ENCODE measurements at regions not wholly inside any gene's neighbourhood (a gene's known extent, or its start where the extent isn't known, plus 50 kb on each side); places are given as distances from the start of the nearest gene placed in this dataset.

GRCh38 chr2:103144837-103145236 is 383.0 kb downstream of the TMEM182 start:
- TF ChIP-seq POLR2A (IDR thresholded peaks at IDR 0.05; ENCODE audit: low read depth) (no peak), CTCF (IDR thresholded peaks at IDR 0.05) (no peak), EP300 (IDR thresholded peaks at IDR 0.05) (no peak), POLR2AphosphoS5 (IDR thresholded peaks at IDR 0.05) (no peak)

GRCh38 chr2:103145739-103146138 is 383.9 kb downstream of the TMEM182 start:
- no peaks in the 10 kb centered on the region for H3K27me3 ChIP-seq
- 91% methylated on average over 1 of the region's 1 CpG for WGBS
- intact Hi-C loops (cut with DNase I) = no loop called here

More at GRCh38 chr2:103144837-103145236, 383.0 kb downstream of the TMEM182 start:
- no peaks in the 10 kb centered on the region for H3K9me3 ChIP-seq
- 83% methylated on average over 1 of the region's 1 CpG for WGBS
- no peak overlapping the region for H3K4me3 ChIP-seq
- DNase-seq (ENCODE audit: extremely low spot score) = no peak
- no peaks in the 10 kb centered on the region for H3K36me3 ChIP-seq
- intact Hi-C loops (cut with DNase I) = no loop called here
- H3K4me1 ChIP-seq = no peaks in the 10 kb centered on the region
- no peaks in the 10 kb centered on the region for H3K27me3 ChIP-seq
- H3K27ac ChIP-seq (replicated peaks in 1 of 4) = no peak overlapping the region

GRCh38 chr2:103151046-103151445 is 389.2 kb downstream of the TMEM182 start:
- H3K27ac ChIP-seq (replicated peaks in 1 of 4) = no peak overlapping the region
- H3K4me3 ChIP-seq = no peak overlapping the region
- intact Hi-C loops (cut with DNase I) = no loop called here
- TF ChIP-seq EP300 (IDR thresholded peaks at IDR 0.05) (no peak), POLR2AphosphoS5 (IDR thresholded peaks at IDR 0.05) (no peak), CTCF (IDR thresholded peaks at IDR 0.05) (no peak)
- peak; percentile 19 for DNase-seq (ENCODE audit: extremely low spot score)
- WGBS = 83% methylated on average over 3 of the region's 3 CpGs
- no peaks in the 10 kb centered on the region for H3K9me3 ChIP-seq
- no peaks in the 10 kb centered on the region for H3K36me3 ChIP-seq
- H3K4me1 ChIP-seq = peaks cover 0 to 25% (median 20%) of the 10 kb centered on the region in 4 donors
- no peaks in the 10 kb centered on the region for H3K27me3 ChIP-seq

More at GRCh38 chr2:103145739-103146138, 383.9 kb downstream of the TMEM182 start:
- Histone ChIP-seq H3K4me1 (no peaks in the 10 kb centered on the region), H3K27ac (replicated peaks in 1 of 4) (no peak overlapping the region), H3K9me3 (no peaks in the 10 kb centered on the region), H3K36me3 (no peaks in the 10 kb centered on the region), H3K4me3 (no peak overlapping the region)
- DNase-seq (ENCODE audit: extremely low spot score) = no peak
- TF ChIP-seq POLR2A (IDR thresholded peaks at IDR 0.05; ENCODE audit: low read depth) = no peak
- no peak for TF ChIP-seq CTCF (IDR thresholded peaks at IDR 0.05)
- no peak for TF ChIP-seq POLR2AphosphoS5 (IDR thresholded peaks at IDR 0.05)
- TF ChIP-seq EP300 (IDR thresholded peaks at IDR 0.05) = no peak

- WGBS = 30% methylated on average over 2 of the region's 2 CpGs
- no peaks in the 10 kb centered on the region for H3K9me3 ChIP-seq
- no peak overlapping the region for H3K4me3 ChIP-seq
- no peaks in the 10 kb centered on the region for H3K36me3 ChIP-seq
- no peak overlapping the region for H3K27ac ChIP-seq (replicated peaks in 1 of 4)
- intact Hi-C loops (cut with DNase I) = no loop called here
- TF ChIP-seq POLR2AphosphoS5 (IDR thresholded peaks at IDR 0.05) (no peak), CTCF (IDR thresholded peaks at IDR 0.05) (no peak), POLR2A (IDR thresholded peaks at IDR 0.05; ENCODE audit: low read depth) (no peak), EP300 (IDR thresholded peaks at IDR 0.05) (no peak)
- H3K27me3 ChIP-seq = no peaks in the 10 kb centered on the region
- H3K4me1 ChIP-seq = peaks cover 0 to 25% (median 20%) of the 10 kb centered on the region in 4 donors
- DNase-seq (ENCODE audit: extremely low spot score) = peak; percentile 39
These were observed 390.7 kb downstream of the TMEM182 start for GRCh38 chr2:103152556-103152955.

- Histone ChIP-seq H3K9me3 (no peaks in the 10 kb centered on the region), H3K27me3 (no peaks in the 10 kb centered on the region), H3K27ac (replicated peaks in 1 of 4) (no peak overlapping the region), H3K36me3 (no peaks in the 10 kb centered on the region), H3K4me1 (peaks cover 0 to 25% (median 20%) of the 10 kb centered on the region in 4 donors), H3K4me3 (no peak overlapping the region)
- intact Hi-C loops (cut with DNase I) = no loop called here
- WGBS = 34% methylated on average over 9 of the region's 9 CpGs
- DNase-seq (ENCODE audit: extremely low spot score) = peak; percentile 81
- TF ChIP-seq POLR2A (IDR thresholded peaks at IDR 0.05; ENCODE audit: low read depth) (no peak), POLR2AphosphoS5 (IDR thresholded peaks at IDR 0.05) (no peak), EP300 (IDR thresholded peaks at IDR 0.05) (no peak), CTCF (IDR thresholded peaks at IDR 0.05) (no peak)
These were observed 391.9 kb downstream of the TMEM182 start for GRCh38 chr2:103153580-103154284.
